ENCODE measurements at regions not wholly inside any gene's neighbourhood (a gene's known extent, or its start where the extent isn't known, plus 50 kb on each side); places are given as distances from the start of the nearest gene placed in this dataset.

DNA sequence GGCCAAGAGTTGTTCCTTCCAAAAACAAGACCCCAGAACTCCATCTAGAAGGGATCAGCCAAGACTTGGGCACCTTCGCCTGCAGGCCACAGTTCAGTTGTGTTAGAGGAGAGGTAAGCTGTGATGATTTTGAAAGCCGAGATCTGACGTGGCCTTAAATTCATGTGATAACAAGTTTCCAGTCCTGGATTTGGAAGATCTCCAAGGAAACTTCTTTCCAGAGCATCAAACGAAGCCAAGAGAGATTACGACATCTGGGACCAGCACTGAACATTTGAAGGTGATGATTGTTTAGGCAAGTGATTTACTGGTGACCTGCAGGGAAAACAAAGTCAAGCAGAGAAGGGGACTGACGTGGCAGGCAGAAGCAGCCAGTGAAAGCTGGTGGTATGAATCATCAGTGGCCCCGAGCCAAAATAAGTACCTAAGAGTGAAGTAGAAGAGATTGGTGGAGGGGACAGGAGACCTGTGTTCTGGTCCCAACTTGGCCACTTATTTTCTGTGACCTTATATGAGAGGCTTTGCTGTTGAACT, 339.0 kb upstream of the PROK2 start:
- Histone ChIP-seq H3K4me3 (ENCODE audit: insufficient read depth, low read depth, low read length) (no peak overlapping the region), H3K27ac (ENCODE audit: low read depth, low read length) (peak overlapping the region; percentile 20), H3K79me2 (ENCODE audit: insufficient read depth, low read length) (no peaks in the 10 kb centered on the region), H3K36me3 (ENCODE audit: insufficient read depth, low read length) (no peaks in the 10 kb centered on the region), H3K4me2 (ENCODE audit: low read length) (peak overlapping the region; percentile 41), H3K4me1 (ENCODE audit: insufficient read depth, low read length) (peaks cover 10% of the 10 kb centered on the region), H3K9ac (ENCODE audit: low read length) (no peak overlapping the region), H4K20me1 (ENCODE audit: insufficient read depth, low read length) (no peaks in the 10 kb centered on the region), H3K27me3 (ENCODE audit: insufficient read depth, low read length) (no peaks in the 10 kb centered on the region), H2AFZ (ENCODE audit: low read depth, low read length) (no peak overlapping the region), H3K9me3 (ENCODE audit: insufficient read depth, low read depth, low read length) (no peaks in the 10 kb centered on the region)
- DNase-seq (ENCODE audit: low read depth) (peak; percentile 91), FAIRE-seq (peak; percentile 90)
- no peak overlapping the region for H3K27ac Mint-ChIP-seq (ENCODE audit: unreplicated experiment)
- no peaks in the 10 kb centered on the region for H3K36me3 Mint-ChIP-seq (ENCODE audit: low read depth, unreplicated experiment)
- no peaks in the 10 kb centered on the region for H3K9me3 Mint-ChIP-seq (ENCODE audit: unreplicated experiment)
- H3K4me3 Mint-ChIP-seq (ENCODE audit: unreplicated experiment), result no peak overlapping the region
- peaks cover 6% of the 10 kb centered on the region for H3K4me1 Mint-ChIP-seq (ENCODE audit: low read depth, unreplicated experiment)
- H3K27me3 Mint-ChIP-seq (ENCODE audit: low read depth, unreplicated experiment), result peaks cover 10% of the 10 kb centered on the region
- TF ChIP-seq EZH2 (IDR thresholded peaks at IDR 0.05; ENCODE audit: insufficient read depth, low read length), result no peak
- TF ChIP-seq, protein P1, sequence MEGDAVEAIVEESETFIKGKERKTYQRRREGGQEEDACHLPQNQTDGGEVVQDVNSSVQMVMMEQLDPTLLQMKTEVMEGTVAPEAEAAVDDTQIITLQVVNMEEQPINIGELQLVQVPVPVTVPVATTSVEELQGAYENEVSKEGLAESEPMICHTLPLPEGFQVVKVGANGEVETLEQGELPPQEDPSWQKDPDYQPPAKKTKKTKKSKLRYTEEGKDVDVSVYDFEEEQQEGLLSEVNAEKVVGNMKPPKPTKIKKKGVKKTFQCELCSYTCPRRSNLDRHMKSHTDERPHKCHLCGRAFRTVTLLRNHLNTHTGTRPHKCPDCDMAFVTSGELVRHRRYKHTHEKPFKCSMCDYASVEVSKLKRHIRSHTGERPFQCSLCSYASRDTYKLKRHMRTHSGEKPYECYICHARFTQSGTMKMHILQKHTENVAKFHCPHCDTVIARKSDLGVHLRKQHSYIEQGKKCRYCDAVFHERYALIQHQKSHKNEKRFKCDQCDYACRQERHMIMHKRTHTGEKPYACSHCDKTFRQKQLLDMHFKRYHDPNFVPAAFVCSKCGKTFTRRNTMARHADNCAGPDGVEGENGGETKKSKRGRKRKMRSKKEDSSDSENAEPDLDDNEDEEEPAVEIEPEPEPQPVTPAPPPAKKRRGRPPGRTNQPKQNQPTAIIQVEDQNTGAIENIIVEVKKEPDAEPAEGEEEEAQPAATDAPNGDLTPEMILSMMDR (IDR thresholded peaks at IDR 0.05; ENCODE audit: insufficient read depth, low read depth, low read length), result no peak

DNA sequence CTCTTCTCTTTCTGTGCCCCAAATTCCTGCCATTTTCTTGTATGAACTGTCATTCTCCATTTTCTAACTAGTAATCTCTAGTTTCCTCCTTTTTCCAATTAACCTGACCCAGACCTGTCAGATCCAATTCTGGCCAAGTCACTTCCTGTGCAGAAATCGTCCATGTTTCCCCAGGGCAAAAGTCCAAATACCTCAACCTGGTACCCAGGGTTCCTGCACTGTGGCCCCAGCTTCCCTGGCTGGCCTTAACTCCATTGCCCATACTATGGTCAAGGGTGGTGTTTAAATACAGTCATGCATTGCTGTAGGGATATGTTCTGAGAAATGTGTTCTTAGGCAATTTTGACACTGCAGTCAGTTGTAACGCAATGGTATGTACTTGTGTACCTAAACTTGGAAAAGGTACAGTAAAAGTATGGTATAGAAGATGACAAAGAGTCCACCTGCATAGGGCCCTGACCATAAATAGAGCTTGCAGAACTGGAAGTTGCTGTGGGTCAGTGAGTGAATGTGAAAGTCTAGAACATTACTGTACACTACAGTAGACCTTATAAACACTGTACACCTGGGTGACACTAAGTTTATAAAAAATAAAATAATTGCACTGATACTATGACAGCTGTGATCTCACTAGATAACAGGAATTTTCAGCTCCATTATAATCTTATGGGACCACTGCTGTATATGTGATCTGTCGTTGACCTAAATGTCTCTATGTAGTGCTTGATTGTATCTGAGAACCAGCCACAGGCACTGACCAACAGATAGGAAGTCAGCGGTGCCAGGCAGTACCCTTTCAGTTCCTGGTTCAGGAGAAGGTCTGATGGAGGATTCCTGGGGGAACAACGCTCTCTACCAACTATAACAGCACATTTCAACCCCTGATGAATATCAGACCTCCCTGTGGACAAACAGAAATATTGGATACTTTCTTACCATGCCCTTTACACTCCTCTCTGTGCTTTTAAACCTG, 336.1 kb upstream of the PROK2 start:
- H2AFZ ChIP-seq (ENCODE audit: low read depth, low read length), result no peak overlapping the region
- H3K9ac ChIP-seq (ENCODE audit: low read length), result no peak overlapping the region
- H4K20me1 ChIP-seq (ENCODE audit: insufficient read depth, low read length), result no peaks in the 10 kb centered on the region
- no peak for FAIRE-seq
- H3K4me3 ChIP-seq (ENCODE audit: insufficient read depth, low read depth, low read length), result no peak overlapping the region
- no peak for DNase-seq (ENCODE audit: low read depth)
- peaks cover 10% of the 10 kb centered on the region for H3K4me1 ChIP-seq (ENCODE audit: insufficient read depth, low read length)
- no peaks in the 10 kb centered on the region for H3K27me3 ChIP-seq (ENCODE audit: insufficient read depth, low read length)
- H3K27ac Mint-ChIP-seq (ENCODE audit: unreplicated experiment), result no peak overlapping the region
- no peaks in the 10 kb centered on the region for H3K36me3 ChIP-seq (ENCODE audit: insufficient read depth, low read length)
- peaks cover 2% of the 10 kb centered on the region for H3K9me3 Mint-ChIP-seq (ENCODE audit: unreplicated experiment)
- no peak overlapping the region for H3K4me3 Mint-ChIP-seq (ENCODE audit: unreplicated experiment)
- no peaks in the 10 kb centered on the region for H3K79me2 ChIP-seq (ENCODE audit: insufficient read depth, low read length)
- H3K36me3 Mint-ChIP-seq (ENCODE audit: low read depth, unreplicated experiment), result no peaks in the 10 kb centered on the region
- H3K9me3 ChIP-seq (ENCODE audit: insufficient read depth, low read depth, low read length), result no peaks in the 10 kb centered on the region
- TF ChIP-seq, protein P1 (IDR thresholded peaks at IDR 0.05; ENCODE audit: insufficient read depth, low read depth, low read length), result no peak
- no peak for TF ChIP-seq EZH2 (IDR thresholded peaks at IDR 0.05; ENCODE audit: insufficient read depth, low read length)
- peaks cover 3% of the 10 kb centered on the region for H3K4me1 Mint-ChIP-seq (ENCODE audit: low read depth, unreplicated experiment)
- no peak overlapping the region for H3K4me2 ChIP-seq (ENCODE audit: low read length)
- peaks cover 4% of the 10 kb centered on the region for H3K27me3 Mint-ChIP-seq (ENCODE audit: low read depth, unreplicated experiment)
- H3K27ac ChIP-seq (ENCODE audit: low read depth, low read length), result no peak overlapping the region

All from astrocyte (in vitro differentiated cells and primary cell).